ENCODE measurements at regions not wholly inside any gene's neighbourhood (a gene's known extent, or its start where the extent isn't known, plus 50 kb on each side); places are given as distances from the start of the nearest gene placed in this dataset.

DNA sequence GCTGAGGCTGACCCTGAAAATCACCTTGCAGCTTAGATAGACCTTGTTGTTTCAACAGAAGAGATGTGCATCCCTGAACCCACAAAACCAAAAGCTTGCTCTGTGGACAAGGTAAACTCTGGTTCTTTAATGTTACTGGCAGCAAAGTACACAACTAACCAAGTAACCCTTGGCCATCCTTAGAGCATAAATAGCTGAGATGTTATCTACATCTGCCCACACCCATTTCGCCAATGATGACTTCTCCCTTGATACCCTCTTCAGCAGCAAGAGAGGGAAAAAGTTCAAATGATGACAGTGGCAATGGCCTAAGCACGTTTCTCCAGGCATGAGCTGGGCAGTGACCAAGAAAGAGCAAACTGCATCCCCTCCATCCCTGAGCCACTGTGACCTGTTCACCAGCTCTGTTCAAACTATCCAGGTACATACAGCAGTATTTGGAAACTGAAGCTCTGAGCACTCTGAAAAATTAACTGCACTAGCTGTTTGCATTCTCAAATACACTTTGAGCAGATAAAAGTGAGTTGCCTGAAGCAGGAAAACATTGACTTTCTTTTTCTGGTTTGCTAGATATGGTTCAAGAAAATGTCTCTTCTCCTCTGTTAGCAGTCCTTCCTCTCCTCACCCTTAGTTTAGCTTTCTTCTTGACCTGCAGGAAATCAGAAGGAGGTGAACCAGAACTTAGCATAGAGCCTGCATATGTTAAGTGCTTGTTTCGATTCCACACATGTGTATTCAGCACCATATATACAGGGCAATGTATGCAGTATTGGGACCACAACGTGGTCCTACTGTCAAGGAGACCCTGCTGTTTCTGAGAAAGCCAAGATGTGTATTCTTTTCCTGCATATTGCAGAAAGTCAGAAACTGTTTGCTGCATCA is 231.7 kb downstream of the FOXO1 start:
- TF ChIP-seq, protein P1, sequence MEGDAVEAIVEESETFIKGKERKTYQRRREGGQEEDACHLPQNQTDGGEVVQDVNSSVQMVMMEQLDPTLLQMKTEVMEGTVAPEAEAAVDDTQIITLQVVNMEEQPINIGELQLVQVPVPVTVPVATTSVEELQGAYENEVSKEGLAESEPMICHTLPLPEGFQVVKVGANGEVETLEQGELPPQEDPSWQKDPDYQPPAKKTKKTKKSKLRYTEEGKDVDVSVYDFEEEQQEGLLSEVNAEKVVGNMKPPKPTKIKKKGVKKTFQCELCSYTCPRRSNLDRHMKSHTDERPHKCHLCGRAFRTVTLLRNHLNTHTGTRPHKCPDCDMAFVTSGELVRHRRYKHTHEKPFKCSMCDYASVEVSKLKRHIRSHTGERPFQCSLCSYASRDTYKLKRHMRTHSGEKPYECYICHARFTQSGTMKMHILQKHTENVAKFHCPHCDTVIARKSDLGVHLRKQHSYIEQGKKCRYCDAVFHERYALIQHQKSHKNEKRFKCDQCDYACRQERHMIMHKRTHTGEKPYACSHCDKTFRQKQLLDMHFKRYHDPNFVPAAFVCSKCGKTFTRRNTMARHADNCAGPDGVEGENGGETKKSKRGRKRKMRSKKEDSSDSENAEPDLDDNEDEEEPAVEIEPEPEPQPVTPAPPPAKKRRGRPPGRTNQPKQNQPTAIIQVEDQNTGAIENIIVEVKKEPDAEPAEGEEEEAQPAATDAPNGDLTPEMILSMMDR (IDR thresholded peaks at IDR 0.05; ENCODE audit: poor library complexity): no peak
- no peak for TF ChIP-seq EZH2 (IDR thresholded peaks at IDR 0.05; ENCODE audit: borderline replicate concordance)
